B cell (primary cell): ENCODE measurements at regions not wholly inside any gene's neighbourhood (a gene's known extent, or its start where the extent isn't known, plus 50 kb on each side); places are given as distances from the start of the nearest gene placed in this dataset.

Source experiments
- EZH2 ChIP-seq: IDR thresholded peaks from 2 replicates; pipeline ENCODE4 v1.6.1; 2012; ENCODE audit warnings: borderline replicate concordance, low read depth, mild to moderate bottlenecking, moderate library complexity, low read length; ENCODE audit not compliant: insufficient read depth, poor library complexity, severe bottlenecking
- TF ChIP-seq, protein P1 (sequence below): fragments of 200-600 bp; IDR thresholded peaks from one replicate; pipeline ENCODE4 v1.8.0; 2022; ENCODE audit warnings: antibody characterized with exemption, mild to moderate bottlenecking

- TF ChIP-seq, protein P1, sequence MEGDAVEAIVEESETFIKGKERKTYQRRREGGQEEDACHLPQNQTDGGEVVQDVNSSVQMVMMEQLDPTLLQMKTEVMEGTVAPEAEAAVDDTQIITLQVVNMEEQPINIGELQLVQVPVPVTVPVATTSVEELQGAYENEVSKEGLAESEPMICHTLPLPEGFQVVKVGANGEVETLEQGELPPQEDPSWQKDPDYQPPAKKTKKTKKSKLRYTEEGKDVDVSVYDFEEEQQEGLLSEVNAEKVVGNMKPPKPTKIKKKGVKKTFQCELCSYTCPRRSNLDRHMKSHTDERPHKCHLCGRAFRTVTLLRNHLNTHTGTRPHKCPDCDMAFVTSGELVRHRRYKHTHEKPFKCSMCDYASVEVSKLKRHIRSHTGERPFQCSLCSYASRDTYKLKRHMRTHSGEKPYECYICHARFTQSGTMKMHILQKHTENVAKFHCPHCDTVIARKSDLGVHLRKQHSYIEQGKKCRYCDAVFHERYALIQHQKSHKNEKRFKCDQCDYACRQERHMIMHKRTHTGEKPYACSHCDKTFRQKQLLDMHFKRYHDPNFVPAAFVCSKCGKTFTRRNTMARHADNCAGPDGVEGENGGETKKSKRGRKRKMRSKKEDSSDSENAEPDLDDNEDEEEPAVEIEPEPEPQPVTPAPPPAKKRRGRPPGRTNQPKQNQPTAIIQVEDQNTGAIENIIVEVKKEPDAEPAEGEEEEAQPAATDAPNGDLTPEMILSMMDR, result no peak
- no peak for TF ChIP-seq EZH2
Observed at GRCh38 chr11:79697905-79698304, 257.1 kb upstream of the TENM4 start.
